ENCODE measurements at regions not wholly inside any gene's neighbourhood (a gene's known extent, or its start where the extent isn't known, plus 50 kb on each side); places are given as distances from the start of the nearest gene placed in this dataset.

DNA sequence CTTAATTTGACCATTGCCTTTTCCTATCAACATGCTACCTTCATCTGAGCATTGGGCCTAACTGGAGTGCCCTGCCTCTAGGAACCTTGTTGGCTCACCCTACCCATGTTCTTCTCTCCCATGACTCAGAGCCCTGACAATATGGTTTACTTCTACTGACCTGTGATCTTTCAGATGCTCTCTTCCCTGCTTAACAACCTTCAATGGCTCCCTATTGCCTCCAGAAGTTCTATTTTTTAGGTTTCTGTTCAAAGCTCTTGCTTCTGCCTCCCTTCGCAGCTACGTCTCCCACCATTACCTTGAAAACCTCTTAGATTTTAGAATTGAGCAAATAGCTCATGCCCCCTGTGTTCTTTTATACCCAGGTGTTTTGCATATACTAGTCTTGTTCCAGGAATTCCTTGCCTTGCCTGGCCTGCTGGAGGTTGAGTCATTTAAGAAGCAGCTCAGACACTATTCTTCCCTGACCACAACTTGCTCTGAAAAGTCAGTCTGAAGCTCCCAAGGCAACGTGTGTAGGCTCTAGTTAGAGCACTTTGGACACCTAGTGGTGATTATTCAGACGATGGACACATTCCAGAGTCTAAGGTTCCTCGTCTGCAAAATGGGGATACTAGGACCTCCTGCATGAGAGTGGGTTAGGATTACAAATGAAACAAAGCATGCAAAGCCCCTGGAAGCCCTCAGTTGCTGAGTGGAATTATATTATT, 64.4 kb upstream of the EMX2 start:
- intact Hi-C loops (cut with DNase I): no loop called here
- no peak for ATAC-seq

DNA sequence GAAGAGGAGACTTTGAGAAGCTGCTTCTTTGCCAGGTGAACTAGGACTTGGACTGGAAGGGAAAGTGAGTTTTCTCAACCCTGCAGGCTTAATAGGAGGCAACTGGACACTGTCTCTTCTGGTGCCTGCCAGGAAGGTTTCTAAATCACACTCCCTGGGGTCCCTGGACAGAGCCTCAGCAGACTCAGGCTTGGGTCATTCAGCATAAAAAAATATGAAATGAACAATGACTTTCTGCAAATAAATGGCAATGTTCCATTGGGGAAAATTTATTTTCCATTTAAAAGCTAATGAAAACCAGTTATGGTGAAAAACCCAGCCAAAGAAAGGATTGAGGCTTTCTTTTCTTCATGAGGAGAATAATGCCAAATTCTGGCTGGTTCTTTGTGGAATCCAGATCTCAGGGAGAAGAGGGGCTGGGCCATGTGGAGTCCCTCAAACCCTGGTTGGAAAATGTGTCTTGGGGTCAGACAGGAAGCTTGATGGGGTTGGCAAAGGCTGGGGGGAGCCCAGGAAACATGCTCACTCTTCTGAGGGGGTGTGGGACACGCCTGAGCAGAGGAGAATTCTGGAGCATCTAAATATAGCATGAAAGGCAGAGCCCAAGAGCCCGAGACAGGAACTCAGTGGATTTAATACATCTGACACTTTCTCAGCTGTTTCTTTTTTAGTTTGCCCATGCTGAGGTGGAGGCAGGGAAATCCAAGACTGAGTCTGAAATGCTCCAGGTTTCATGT, 65.2 kb upstream of the EMX2 start:
- TF ChIP-seq, protein P1, sequence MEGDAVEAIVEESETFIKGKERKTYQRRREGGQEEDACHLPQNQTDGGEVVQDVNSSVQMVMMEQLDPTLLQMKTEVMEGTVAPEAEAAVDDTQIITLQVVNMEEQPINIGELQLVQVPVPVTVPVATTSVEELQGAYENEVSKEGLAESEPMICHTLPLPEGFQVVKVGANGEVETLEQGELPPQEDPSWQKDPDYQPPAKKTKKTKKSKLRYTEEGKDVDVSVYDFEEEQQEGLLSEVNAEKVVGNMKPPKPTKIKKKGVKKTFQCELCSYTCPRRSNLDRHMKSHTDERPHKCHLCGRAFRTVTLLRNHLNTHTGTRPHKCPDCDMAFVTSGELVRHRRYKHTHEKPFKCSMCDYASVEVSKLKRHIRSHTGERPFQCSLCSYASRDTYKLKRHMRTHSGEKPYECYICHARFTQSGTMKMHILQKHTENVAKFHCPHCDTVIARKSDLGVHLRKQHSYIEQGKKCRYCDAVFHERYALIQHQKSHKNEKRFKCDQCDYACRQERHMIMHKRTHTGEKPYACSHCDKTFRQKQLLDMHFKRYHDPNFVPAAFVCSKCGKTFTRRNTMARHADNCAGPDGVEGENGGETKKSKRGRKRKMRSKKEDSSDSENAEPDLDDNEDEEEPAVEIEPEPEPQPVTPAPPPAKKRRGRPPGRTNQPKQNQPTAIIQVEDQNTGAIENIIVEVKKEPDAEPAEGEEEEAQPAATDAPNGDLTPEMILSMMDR (IDR thresholded peaks at IDR 0.05): no peak
- Histone ChIP-seq H3K9me3 (no peaks in the 10 kb centered on the region), H3K27ac (no peak overlapping the region), H3K36me3 (no peaks in the 10 kb centered on the region), H3K4me1 (no peaks in the 10 kb centered on the region), H3K27me3 (ENCODE audit: low read depth) (peaks cover 4% of the 10 kb centered on the region), H3K4me3 (no peak overlapping the region)
- DNase-seq: no peak
- no peak for ATAC-seq
- intact Hi-C loops (cut with DNase I): no loop called here

More for the DNA sequence above, 64.4 kb upstream of the EMX2 start:
- Histone ChIP-seq H3K27me3 (ENCODE audit: low read depth) (peaks cover 4% of the 10 kb centered on the region), H3K36me3 (no peaks in the 10 kb centered on the region), H3K9me3 (no peaks in the 10 kb centered on the region), H3K4me1 (no peaks in the 10 kb centered on the region), H3K4me3 (no peak overlapping the region), H3K27ac (no peak overlapping the region)
- no peak for DNase-seq
- TF ChIP-seq, protein P1 (IDR thresholded peaks at IDR 0.05): no peak

DNA sequence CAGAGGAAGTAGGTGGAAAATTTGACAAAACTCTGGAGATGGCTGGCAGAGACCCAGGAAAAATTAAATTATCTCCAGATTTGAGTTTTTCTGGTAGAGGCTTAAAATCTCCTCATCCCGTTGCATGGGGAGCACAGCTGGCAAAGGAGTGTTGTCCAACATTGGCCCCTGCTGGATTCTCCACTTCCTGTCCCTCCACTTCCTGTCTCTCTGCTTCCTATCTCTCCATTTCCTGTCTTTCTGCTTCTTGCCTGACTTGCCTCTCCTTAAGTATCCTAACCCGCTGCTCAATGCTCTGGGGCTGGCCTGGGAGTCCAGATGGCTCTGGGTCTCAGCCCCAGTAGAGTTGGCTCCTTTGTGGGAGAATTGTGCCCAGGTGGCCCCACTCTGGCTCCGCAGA, 65.8 kb upstream of the EMX2 start:
- ATAC-seq: no peak
- TF ChIP-seq, protein P1 (IDR thresholded peaks at IDR 0.05): no peak

DNA sequence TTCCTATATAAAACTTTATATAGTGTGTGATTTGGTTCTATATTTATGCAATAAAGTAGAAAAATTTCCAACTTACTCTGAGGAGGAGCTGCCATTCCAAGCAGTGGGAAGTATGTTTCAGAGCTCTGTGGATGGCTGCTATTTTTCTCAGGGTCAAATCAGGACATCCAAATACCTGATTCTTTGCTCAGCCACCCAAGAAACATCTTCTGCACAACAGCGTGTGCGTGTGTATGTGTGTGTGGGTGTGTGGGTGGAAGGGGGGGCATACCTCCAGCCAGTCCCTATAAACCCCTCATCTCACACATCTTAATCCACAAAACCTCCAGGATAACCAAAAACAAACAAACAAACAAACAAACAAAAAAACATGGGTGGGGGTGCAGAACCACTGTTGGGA, 66.3 kb upstream of the EMX2 start:
- intact Hi-C loops (cut with DNase I): no loop called here
- no peak for ATAC-seq
- Histone ChIP-seq H3K27me3 (ENCODE audit: low read depth) (peaks cover 8% of the 10 kb centered on the region), H3K36me3 (no peaks in the 10 kb centered on the region), H3K4me3 (no peak overlapping the region), H3K4me1 (no peaks in the 10 kb centered on the region), H3K27ac (no peak overlapping the region), H3K9me3 (no peaks in the 10 kb centered on the region)
- DNase-seq: no peak
- TF ChIP-seq, protein P1 (IDR thresholded peaks at IDR 0.05): no peak

More for the DNA sequence above, 65.8 kb upstream of the EMX2 start:
- intact Hi-C loops (cut with DNase I): no loop called here
- Histone ChIP-seq H3K27me3 (ENCODE audit: low read depth) (peaks cover 6% of the 10 kb centered on the region), H3K27ac (no peak overlapping the region), H3K4me3 (no peak overlapping the region), H3K9me3 (no peaks in the 10 kb centered on the region), H3K4me1 (no peaks in the 10 kb centered on the region), H3K36me3 (no peaks in the 10 kb centered on the region)
- no peak for DNase-seq

DNA sequence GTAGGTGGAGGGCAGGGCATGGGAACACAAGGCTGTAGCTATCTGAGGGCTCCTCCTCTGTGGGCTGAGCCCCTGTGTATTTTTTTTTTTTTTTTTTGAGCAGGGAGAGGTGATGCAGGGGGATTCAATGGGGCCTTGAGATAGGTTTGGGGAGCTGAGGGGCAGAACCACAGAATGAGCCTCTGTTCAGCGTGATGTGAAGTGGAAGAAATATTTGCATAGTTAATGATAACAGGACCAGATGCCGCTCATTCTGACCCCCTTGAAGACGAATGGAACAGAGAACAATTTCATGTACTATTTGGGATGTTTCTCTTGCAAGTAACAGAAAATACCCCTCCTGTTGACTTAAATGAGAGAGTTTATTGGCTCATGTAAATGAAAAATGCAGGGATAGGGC, 69.7 kb upstream of the EMX2 start:
- Histone ChIP-seq H3K4me1 (no peaks in the 10 kb centered on the region), H3K27ac (no peak overlapping the region), H3K4me3 (no peak overlapping the region), H3K27me3 (ENCODE audit: low read depth) (peaks cover 8% of the 10 kb centered on the region), H3K36me3 (no peaks in the 10 kb centered on the region), H3K9me3 (no peaks in the 10 kb centered on the region)
- DNase-seq (no peak), ATAC-seq (no peak)
- TF ChIP-seq, protein P1 (IDR thresholded peaks at IDR 0.05): no peak
- intact Hi-C loops (cut with DNase I): no loop called here
